Muscle of back (tissue), 3 donors: ENCODE measurements at regions not wholly inside any gene's neighbourhood (a gene's known extent, or its start where the extent isn't known, plus 50 kb on each side); places are given as distances from the start of the nearest gene placed in this dataset.
"Not testable (repeated sequence)": the region's sequence is repeated elsewhere in the genome, so short reads cannot be mapped to it uniquely, and the experiment has no call there.

Experiments used
- DNase-seq, 3 donors: peaks; one replicate each; pipeline versions ENCODE4 v3.0.0 to v3.0.0-alpha.2; 2013

DNA sequence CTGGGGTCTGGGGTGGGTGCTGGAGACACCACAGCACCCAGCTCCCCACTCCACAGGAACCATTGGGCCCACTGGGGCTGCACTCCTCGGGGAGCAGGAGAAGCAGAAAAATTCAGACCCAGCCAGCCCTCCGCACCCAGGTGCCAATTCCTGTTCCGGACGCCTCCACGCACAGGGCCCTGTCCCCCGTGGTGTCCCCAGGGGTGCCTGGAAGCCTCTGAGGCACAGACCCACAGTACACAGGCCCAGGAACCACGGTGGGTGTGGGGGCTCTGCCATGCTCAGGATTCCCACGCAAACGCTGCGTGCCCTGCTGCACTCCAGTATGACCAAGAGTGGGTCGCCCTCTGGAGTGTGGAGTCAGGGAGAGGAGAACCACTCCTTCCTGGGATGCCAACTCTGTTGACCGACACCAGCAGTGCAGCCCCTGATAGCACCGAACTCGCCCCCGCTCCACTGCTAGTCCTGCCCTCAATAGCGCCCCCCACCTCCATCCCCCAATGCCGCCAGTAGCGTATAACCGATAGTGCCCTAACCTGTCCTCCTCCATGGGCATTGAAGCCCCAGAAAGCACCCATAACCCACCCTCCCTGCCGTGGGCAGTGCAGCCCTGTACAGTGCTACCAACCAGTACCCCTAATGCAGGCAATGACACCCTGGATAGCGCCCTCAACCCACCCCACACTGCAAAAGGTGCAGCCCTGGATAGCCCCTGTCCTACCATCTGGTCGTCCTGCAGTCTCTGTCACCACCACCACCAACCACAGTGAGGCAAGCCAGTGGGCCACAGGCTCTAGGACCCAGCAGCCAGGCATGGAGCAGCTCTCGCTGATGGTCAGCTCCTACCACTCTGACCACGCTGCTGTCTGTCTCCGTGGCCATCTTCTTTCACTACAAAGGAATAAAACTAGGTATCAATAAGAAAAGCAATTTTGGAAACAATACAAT is 2877.2 kb downstream of the RPIA start:
- not testable (repeated sequence) for DNase-seq

GRCh38 chr2:91571239-91571923 is 2879.9 kb downstream of the RPIA start:
- DNase-seq, result peak in 1 of 3 donors; percentile 38

DNA sequence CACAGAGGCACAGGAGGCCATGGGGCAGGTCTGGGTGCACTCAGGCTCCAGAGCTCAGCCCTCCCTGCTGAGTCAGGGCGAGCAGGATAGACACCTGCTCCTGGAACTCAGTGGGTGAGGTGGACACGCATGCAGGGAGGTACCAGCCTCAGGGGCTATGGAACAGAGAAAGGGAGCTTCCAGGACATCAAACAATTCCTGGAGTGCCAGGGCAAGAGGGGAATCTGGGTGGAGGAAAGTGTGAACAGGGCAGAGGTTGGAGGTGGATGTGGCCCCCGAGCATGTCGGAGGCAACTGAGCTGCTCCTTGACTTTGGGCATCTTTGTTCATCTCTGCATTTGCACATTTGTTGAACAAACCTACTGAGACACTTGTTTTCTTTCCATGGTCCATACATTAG is 2881.5 kb downstream of the RPIA start:
- DNase-seq, result not testable (repeated sequence)

DNA sequence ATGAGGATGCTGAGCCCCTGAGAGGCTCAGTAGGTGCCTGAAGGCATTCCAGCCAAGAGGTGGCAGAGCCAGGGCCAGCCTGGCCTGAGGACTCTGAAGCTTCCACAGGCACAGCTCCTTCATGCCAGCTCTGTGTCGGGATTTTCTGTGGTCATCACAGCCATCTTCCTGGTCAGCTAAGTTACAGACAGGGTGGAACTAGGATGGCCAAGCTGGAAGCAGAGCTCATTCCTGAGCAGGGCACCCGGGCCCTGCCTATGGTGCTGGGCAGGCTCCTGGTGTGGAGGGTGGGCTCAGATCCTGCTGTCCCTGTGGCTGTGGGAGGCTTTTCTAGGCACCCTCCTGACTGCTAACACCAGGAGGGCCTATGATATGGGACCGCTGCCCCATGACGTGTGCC is 2882.3 kb downstream of the RPIA start:
- DNase-seq, result not testable (repeated sequence)

GRCh38 chr2:91574255-91574654 is 2882.8 kb downstream of the RPIA start:
- not testable (repeated sequence) for DNase-seq

DNA sequence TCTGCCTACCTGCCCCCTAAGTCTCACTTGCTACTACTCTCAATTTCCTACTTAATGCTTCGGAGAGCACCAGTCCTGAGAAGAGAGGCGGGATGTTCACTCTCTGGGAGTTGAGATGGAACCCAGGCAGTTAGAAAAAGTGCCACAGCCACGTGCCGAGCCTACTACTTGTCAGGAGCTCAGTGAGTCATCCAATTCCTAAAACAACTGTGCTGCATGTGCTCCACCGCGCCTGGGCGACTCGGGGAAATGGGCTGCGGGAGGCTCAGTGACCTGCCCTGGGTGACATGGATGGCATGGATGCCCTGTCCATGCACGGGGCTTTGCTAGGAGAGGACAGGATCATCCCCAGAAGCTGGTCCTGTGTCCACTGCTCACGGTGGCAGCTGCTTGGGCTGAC is 2884.2 kb downstream of the RPIA start:
- DNase-seq, result not testable (repeated sequence)

GRCh38 chr2:91577406-91577805 is 2885.9 kb downstream of the RPIA start:
- DNase-seq, result not testable (repeated sequence)

- DNase-seq, result not testable (repeated sequence)
These were observed 2887.2 kb downstream of the RPIA start for GRCh38 chr2:91578678-91579077.

DNA sequence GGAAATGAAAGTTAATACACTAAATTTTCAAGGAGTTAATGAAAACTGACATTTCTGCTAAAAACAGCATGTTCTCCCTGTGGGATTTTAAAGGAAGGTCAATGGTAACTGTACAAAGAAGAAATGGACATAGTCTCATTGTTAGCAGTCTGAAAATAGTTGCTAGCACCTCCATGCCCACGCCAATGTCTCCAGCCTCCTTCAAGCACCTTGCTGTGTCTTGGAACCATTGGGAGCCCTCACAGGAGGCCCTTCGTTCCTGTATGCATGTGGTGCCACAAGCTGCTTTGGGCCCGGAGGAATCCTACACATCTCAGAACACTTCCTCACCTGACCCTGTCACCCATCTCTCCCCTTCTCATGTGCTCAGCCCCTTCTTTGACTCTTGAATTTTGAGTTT is 2888.1 kb downstream of the RPIA start:
- DNase-seq, result not testable (repeated sequence)

- DNase-seq, result not testable (repeated sequence)
These were observed 2888.6 kb downstream of the RPIA start for GRCh38 chr2:91580043-91580442.

- not testable (repeated sequence) for DNase-seq
These were observed 2895.6 kb downstream of the RPIA start for GRCh38 chr2:91587098-91587497.

DNA sequence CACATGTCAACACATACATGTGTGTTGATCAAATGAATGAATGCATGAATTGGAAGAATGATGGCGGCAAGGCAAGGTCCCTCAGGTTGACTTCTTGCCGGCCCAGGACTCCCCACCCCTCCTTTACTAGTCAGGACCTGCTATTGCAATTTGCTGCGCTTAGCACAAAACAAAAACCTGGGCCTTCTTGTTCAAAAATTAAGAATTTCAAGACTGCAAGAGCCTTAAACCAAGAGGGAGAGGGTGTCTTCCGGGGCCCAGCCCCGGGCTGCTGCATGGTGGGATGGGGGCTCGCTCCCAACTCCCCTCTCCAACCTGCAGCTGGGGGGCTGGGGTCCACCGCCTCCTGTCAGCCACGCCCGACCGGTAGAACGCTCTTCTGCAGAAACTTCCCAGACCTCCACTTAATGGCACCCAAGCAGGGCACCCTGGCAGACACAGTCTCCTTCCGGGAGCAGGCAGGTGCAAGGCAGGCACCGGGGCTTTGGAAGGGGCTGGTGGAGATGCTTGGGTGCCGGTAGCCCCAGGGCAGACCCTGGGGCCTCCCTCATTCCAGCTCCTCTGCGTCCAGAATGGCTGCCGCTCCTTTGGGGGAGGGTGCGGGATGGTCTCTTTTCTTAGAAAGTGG is 2896.5 kb downstream of the RPIA start:
- DNase-seq, result not testable (repeated sequence)

DNA sequence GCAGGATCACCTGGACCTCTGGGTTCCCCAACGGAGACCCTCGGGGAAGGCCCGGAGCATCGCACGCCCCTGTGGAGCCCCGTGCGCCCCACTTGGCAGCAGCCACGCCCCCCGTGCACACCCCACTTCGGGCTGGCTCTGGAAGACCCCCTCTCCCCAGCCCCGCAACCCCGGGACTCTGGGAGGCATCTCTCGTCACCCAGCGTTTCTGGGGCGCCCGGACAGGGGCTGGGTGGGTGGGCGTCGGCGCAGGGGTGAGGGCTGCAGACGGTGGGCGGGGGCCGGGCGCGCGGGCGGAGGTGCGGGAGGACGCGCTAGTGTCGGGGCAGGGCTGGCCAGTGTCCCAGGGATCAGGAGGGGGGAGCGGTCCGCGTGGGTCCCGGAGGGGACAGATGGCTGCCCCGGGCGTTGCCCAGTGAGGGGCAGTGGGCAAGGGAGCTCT is 2897.3 kb downstream of the RPIA start:
- not testable (repeated sequence) for DNase-seq

DNA sequence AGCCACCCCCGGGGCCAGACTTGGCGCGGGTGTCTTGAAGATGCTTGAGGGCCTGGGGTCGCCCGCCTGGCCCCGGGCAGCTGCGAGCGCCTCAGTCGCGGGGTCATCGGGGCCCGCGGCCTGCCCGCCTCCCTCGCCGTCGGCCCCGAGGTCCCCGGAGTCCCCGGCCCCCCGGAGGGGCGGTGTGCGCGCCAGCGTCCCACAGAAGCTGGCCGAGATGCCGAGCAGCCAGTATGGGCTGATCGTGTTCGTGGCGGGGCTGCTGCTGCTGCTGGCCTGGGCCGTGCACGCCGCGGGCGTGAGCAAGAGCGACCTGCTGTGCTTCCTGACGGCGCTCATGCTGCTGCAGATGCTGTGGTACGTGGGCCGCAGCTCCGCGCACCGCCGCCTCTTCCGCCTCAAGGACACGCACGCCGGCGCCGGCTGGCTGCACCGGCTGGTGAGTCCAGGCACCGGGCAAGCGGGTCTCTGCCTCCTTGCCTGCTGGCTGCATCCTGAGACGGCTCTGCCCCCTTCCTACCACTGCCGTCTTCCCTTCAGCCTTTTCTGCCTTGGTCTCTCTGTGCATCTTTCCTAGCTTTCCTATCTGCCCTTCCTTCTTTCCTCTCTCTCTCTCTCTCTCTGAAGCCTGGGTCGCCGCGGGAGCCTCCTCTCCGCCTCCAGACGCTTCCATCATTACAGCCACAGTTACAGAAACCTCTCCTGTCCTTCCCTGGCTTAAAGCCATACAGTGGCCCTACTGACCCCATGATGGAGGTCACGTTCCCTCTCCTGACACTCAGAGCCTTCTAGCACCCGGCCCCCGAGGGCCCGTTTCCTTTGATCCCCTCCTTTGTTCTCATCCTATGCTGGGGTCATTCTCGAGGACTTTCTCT is 2898.2 kb downstream of the RPIA start:
- DNase-seq, result peak in 1 of 3 donors; percentile 7

- DNase-seq, result not testable (repeated sequence)
These were observed 2898.9 kb downstream of the RPIA start for GRCh38 chr2:91590381-91590780.

GRCh38 chr2:91591066-91591465 is 2899.6 kb downstream of the RPIA start:
- DNase-seq, result not testable (repeated sequence)

DNA sequence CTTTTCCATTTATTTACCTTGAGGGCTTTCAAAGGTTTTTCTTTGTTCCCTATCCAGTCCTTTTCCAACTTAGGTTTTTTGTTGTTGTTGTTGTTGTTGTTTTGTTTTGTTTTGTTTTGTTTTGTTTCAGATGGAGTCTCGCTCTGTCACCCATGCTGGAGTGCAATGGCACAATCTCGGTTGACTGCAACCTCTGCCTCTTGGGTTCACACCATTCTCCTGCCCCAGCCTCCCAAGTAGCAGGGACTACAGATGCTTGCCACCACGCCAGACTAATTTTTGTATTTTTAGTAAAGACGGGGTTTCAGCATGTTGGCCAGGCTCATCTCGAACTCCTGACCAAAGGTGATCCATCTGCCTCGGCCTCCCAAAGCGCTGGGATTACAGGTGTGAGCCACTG is 2906.0 kb downstream of the RPIA start:
- DNase-seq, result not testable (repeated sequence)

- not testable (repeated sequence) for DNase-seq
These were observed 2907.0 kb downstream of the RPIA start for GRCh38 chr2:91598519-91598918.

GRCh38 chr2:91599000-91599399 is 2907.5 kb downstream of the RPIA start:
- not testable (repeated sequence) for DNase-seq

DNA sequence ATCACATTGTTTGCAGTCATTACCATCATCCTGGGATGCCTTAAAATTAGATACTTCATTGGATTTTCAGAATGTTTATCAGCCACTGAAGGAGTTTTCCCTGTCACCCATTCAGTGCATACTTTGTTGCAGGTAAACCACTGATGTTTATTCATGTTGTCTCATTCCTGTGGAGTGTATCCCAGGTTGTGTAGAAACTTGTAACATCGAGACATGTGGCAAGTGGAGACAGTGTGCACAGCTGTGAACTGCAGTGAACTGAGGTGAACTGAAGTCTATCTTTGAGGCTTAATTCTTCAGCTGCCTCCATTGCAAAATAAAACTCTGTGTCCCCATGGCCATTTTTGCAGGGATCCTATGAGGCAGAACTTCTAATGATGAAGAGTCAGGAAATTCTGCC is 2911.4 kb downstream of the RPIA start:
- not testable (repeated sequence) for DNase-seq

DNA sequence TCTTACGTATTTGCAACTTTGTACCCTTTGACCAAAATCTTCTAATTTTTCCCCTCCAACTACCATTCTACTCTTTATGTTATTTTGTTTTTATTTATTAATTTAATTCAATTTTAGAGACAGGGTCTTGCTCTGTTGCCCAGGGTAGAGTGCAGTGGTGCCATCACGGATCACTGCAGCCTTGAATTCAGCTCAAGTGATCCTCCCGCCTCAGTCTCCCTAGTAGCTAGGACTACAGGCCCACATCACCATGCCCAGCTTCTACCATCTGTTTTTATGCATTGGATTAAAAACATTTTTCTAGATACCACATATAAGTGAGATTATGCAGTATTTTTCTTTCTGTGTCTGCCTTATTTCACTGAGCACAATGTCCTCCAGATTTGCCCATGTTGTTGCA is 2912.5 kb downstream of the RPIA start:
- not testable (repeated sequence) for DNase-seq
